ENCODE measurements at regions not wholly inside any gene's neighbourhood (a gene's known extent, or its start where the extent isn't known, plus 50 kb on each side); places are given as distances from the start of the nearest gene placed in this dataset.

GRCh38 chr12:77577791-77578190 lies 252.9 kb upstream of the NAV3 start:
- TF ChIP-seq CTCF (IDR thresholded peaks at IDR 0.05; ENCODE audit: low read depth, low read length) (no peak), EZH2phosphoT487 (IDR thresholded peaks at IDR 0.05; ENCODE audit: low read depth) (no peak)
